Germinal center (tissue), 1 donor: ENCODE measurements at regions not wholly inside any gene's neighbourhood (a gene's known extent, or its start where the extent isn't known, plus 50 kb on each side); places are given as distances from the start of the nearest gene placed in this dataset.
"Not testable (repeated sequence)": the region's sequence is repeated elsewhere in the genome, so short reads cannot be mapped to it uniquely, and the experiment has no call there.

ENCODE experiments used
- DNase-seq: peaks from one replicate; pipeline ENCODE4 v3.0.0; 2012; ENCODE audit warnings: mixed read lengths, low spot score

DNA sequence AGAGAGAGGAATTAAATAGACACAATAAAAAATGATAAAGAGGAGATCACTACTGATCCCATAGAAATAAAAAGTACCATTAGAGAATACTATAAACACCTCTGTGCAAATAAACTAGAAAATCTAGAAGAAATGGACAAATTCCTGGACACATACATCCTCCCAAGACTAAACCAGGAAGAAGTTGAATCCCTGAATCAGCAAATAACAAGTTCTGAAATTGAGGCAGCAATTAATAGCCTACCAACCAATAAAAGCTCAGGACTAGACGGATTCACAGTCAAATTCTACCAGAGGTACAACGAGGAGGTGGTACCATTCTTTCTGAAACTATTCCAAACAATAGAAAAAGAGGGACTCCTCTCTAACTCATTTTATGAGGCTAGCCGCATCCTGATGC, 862.7 kb upstream of the NRXN1 start:
- DNase-seq: not testable (repeated sequence)

DNA sequence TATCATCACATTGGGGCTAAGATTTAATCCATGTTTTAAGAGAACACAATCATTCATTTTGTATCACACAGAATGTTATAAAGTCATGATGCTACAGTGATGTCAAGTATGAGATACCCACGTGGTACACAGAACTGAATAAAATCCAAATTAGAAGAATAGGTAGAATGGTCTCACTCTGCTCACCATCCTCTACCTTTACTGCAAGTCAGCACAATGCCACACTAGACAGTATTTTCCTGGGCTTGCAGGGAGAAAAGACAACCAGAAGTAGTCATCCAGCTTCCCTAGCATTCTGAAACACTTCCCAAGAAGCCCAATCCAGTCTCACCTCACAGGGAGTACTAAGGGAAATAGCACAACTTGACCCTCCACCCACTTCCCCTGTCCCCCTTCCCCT, 856.2 kb upstream of the NRXN1 start:
- no peak for DNase-seq

DNA sequence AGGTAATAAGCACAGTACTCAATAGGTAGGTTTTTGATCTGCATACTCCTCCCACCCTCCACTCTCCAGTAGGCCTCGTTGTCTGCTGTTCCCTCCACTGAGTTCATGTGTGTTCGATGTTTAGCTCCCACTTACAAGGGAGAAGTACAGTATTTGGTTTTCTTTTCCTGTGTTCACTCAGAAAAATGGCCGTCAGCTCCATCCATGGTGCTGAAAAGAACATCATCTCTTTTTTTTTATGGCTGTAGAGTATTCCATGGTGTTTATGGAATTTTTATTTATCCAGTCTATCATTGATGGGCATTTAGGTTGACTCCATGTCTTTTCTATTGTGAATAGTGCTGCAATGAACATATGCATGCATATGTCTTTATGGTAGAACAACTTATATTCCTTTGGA, 849.7 kb upstream of the NRXN1 start:
- no peak for DNase-seq

DNA sequence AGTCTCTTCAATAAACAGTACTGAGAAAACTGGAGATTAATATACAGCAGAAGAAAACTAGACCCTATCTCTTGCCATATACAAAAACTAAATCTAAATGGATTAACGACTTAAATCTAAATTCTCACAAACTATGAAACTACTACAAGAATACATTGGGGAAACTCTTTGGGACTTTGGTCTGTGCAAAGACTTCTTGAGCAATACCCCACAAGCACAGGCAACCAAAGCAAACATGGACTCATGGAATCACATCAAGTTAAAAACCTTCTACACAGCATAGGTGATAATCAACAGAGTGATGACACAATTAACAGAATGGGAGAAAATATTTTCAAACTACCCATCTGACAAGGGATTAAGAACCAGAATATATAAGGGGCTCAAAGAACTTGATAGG, 848.2 kb upstream of the NRXN1 start:
- no peak for DNase-seq

DNA sequence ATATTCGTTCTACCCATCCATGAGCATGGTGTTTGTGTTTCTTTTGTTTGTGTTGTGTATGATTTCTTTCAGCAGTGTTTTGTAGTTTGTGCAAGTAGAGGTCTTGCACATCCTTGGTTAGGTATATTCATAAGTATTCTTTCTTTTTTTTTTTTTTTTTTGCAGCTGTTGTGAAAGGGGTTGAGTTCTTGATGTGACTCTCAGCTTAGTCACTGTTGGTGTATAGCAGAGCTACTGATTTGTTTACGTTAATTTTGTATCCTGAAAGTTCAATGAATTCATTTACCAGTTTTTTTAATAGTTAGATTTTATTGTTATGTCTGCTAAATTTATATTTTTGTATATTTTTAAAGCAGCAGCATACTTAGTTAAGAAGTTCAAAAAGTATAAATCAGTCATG, 834.4 kb upstream of the NRXN1 start:
- no peak for DNase-seq

DNA sequence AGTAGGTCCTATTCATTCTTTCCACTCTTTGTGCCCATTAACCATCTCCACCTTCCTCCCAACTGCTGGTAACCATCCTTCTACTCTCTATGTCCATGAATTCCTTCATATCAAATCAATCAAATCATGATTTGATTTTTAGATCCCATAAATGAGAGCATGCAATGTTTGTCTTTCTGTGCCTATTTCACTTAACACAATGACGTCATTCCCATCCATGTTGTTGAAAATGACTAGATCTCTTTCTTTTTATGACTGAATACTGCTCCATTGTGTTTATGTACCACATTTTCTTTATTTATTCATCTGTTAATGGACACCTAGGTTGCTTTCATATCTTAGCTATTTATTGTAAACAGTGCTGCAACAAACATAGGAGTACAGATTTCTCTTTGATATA, 827.3 kb upstream of the NRXN1 start:
- DNase-seq: no peak

DNA sequence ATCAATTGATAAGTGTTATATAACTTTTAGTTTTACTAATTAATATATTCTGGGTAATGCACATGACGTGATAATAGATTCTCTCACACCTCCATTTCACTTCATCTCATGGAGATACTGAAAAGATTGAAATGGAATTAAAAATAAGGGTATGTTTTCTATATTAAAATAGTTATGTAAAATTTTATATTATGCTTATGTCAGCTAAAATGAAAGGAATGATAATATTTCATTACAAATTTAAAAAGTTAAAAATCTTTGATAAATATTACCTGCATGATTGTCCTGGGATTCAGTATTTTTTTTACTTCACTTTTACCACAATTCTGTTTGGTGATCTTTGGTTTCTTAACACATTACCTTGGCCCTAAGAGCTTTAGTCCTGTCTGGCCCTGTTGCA, 823.8 kb upstream of the NRXN1 start:
- DNase-seq: no peak

DNA sequence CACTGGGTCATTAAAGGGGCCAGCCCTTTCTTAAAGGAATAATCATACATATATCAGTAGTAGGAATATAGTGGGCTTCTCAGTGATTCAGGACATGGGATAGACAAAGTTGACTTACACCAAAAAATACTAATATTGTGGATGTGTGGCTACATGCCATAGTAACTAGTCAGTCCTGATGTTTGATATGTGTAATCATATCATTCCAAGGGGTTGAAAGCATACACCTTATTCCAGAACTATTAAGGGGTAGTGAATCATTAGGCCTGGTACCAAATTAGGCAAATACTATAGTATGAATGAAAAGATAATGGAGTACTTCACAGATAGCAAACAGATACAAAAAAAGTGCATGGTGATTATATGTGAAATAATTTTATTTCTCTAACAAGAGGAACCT, 814.9 kb upstream of the NRXN1 start:
- DNase-seq: no peak

DNA sequence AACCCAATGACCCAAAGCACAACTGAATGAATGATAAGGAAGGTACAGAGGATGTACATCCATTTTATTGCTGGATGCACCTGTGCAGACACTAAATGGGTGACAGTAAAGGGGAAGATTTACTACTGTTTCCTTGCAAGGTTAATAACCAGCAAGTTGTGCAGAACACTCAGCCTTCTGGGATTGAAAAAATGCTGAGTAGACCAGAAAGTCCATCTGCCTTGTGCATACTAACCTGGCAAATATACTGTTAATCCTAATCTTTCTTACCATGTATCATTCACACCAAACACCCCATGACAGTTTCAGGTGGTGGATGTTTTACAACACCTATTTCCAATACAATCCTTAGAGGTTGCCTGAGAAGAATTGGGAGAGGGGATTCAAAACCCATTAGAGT, 814.1 kb upstream of the NRXN1 start:
- DNase-seq: no peak

DNA sequence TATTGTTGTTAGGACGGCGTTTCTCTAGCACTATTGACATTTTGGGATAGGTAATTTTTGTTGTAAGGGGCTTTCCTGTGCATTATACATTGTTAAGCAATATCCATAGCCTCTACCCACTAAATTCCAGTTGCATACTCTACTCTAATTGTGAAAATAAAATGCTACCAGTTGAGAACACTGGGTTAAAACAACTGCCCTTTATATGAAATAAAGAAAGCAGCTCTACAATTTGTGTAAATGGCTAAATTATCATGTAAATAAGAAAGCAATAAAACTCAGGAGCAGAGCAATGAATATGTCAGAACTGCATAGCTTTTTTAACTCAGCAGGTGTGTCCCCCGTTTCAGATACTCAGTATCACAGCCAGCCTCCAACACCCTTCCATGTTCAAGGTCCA, 812.7 kb upstream of the NRXN1 start:
- no peak for DNase-seq

DNA sequence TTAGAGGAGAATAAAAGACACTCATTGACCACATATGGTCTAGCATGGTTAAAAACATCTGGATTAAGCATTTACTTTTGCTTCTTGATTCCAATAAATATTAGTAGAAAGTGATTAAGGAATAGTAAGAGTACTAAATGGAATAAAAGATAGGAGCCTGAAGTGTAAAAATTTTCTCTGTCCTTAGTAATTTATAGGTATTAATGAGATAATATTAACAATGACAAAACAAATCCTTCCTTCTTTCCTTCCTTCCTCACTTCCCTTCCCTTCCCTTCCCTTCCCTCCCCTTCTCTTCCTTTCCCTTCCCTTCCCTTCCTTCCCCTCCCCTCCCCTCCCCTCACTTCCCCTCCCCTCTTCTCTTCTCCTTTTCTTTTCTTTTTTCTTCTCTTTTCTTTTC, 797.5 kb upstream of the NRXN1 start:
- no peak for DNase-seq

DNA sequence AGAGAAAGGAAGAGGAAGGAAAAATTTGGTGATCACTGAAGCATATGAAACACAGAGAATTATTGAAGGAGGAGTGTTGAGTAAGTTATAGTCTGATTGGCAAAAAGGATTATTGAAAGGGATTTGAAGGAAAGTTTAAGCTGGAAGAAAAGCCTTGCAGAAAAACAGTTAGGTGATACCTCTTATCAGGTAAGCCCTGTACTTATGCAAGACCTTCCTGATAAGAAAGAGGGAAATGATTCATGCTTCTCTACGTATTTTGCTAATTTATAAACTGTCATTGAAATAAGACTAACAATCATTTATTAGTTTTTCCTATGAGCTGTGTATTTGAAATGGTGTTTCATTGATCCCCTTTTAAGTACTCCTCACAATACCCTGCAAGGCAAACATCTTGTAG, 793.9 kb upstream of the NRXN1 start:
- no peak for DNase-seq

DNA sequence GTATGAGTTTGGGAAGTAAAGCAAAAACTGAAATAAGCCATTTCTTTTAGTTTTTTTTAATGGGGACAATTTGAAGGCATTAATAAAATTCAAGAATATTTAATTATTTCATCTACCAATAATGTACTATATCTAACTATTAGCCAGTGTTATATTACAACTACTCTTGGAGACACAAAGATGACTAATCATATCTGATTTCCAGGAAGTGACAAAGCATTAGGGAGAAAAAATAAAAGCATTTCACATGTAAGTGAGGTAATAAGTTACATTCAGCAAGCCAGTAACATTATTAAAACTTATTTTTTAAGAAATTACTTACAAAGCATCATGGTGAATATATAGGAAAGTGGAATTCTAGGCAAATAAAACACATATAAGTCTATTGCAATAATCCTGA, 781.3 kb upstream of the NRXN1 start:
- no peak for DNase-seq

DNA sequence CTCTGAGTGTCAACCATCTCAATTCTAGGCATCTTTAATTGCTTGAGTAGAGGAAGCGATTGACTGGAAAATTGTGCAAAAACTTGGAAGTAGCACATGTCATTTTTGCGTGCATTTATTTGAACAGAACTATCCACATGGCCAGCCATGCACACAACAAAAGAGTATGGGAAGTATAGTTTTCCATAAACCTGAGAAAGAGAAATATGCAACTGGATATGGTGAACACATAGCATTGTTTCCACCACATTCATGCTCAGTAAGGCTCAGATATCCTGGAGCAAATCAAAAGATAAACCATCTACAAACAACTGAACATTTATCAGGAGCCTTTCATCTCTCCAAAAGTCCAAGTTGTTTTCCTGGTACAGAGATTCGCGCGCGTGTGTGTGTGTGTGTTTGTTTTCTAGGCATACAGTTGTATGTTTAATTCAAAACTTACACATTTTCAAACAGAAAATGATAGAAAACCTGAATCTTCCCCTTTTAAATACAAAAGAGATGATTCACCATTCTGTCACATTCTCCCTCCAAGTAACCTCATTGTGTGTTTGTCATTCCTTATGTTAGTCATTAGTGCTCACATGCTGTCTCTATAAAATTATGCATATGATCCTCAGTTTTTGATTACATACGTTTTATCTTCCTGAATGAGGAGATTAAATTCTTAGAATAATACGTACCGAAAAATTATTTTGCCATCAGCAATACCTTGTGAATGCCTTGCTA, 780.4 kb upstream of the NRXN1 start:
- no peak for DNase-seq

DNA sequence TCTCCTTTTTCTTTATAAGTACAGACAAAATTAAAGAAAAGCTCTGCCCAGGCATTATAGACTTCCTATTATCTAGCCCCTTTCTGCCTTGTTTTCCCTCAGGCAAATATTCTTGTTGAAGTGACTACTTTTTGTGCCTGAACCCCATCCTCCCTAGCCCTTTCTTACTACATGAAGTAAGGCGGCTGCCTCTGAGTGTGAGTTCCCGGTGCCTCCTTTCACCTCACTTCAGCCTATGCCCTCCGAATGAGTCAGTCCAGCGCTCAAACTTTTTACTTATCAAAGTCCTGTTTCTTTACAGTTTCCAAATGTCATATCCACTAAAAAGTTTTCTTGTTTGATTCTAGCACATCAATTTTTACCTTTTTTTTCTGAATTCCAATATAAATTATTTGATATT, 778.3 kb upstream of the NRXN1 start:
- no peak for DNase-seq

DNA sequence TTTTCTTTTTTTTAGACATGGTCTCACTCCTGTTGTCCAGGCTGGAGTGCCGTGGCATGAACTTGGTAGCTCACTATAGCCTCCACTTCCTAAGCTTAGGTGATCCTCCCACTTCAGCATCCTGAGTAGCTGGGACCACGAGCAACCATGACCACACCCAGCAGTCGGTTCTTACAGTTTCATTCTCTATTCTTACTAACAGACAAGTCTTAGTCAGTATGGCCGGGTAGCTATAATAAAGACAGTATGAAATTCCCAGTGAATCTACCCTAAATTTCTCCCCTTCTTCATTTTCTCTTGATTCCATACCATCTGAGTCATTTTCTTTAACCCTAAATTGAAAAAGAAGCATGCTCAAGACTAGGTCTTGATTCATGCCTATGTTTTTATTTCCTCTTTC, 775.3 kb upstream of the NRXN1 start:
- DNase-seq: no peak

DNA sequence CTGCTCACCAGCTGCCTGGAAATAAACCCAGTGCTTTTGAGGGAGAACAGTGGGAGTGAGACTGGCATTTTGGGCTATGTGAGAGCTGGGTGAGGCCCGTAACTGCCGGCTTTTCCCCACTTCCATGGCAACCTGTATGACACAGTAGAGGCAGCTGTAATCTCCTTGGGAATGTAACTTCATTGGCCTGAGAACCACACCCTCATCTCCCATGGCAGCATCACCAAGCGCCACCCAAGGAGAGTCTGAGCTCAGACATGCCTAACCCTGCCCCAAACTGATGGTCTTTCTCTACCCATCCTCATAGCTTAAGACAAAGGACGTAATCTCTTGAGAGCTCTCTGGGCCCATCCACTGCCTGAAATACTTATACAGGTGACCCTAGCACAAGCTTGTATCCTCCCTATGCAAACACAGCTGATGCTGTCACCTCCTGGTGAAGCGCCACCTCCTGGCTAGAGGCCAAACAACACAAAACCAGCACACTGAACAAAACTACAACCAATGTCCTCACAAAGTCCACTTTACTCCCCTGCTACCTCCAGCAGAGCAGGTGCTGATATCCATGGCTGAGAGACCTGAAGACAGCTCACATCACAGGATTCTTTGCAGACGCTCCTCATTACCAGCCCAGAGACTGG, 763.4 kb upstream of the NRXN1 start:
- no peak for DNase-seq

DNA sequence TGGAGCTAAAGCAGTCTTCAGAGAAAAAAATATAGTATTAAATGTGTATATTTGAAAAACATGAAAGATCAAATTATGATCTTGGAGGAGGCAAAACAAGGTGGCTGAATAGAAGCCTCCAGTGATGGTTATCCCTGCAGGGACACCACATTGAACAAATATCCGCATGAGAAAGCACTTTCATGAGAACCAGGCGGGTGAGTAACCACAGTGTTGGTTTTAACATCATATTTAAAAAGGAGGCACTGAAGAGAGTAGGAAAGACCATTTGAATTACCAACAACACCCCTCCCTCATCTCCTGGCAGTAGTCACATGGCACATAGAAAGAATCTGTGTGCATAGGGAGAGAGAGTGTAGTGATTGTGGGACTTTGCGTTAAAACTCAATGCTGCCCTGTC, 759.6 kb upstream of the NRXN1 start:
- DNase-seq: no peak

DNA sequence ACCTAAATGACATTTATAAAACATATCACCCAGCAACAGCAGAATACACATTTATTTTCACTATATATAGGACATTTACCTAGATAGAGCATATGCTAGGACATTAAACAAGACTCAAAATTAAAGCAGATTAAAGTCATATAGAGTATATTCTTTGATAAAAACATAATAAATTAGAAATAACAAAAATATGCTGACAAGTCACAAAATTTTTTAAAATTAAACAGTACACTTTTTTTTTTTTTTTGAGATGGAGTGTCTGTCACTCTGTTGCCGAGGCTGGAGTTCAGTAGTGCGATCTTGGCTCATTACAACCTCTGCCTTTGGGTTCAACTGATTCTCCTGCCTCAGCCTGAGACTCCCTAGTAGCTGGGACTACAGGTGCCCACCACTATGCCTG, 758.9 kb upstream of the NRXN1 start:
- no peak for DNase-seq

DNA sequence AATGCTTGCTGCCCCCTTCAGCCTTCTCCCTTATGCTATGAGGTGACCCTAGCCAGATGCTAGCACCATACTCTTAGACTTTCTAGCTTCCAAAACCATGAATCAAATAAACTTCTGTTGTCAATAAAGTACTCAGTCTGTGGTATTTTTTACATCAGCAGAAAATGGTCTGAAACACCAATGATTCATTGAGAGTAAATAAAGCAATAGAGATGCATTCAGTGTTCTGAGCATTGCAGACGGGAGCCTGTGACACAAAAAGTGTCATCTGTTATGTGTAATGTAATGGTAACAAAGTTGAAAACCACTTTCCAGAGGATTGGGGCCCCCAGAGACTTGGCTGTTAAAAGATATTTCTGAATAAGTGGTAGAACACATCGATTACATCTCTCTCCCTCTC, 758.0 kb upstream of the NRXN1 start:
- no peak for DNase-seq

DNA sequence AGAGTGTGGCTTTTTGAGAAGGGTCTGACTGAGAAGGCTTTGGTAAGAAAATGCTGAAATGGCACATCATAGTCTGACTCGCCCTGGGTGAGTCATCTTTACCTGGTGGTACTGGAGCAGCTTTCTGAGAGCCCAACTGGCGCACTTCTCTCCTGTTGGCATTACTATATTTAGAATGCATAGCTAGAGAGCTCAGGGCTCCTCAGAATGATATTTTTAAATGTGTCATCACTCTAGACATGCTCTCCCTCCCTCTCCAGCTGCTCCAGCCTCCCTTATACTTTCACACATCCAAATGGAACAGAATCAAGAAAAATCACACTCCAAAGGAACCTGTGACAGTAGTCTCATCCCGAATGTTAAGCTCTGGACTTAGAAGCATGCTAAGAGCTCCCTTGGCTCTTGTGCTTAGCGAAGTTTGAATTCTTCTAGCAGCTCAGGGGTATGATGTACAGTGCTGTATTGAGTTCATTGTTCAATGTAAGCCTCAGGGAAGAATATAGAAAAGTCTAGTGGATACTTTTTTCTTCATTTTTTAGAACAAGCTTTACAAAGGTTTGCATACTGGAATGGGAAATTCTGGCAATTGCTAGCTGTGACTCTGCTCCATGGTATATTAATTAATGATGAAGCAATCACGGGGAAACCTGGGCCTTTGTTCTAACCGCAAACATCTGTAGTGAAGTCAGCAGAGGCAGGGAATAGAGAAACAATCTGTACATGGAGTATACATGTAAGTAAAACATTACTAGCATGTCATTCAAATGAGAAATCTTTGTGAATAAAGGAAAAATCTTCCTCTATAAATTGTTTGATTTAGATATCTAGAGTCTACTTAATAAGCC, 751.2 kb upstream of the NRXN1 start:
- DNase-seq: no peak

DNA sequence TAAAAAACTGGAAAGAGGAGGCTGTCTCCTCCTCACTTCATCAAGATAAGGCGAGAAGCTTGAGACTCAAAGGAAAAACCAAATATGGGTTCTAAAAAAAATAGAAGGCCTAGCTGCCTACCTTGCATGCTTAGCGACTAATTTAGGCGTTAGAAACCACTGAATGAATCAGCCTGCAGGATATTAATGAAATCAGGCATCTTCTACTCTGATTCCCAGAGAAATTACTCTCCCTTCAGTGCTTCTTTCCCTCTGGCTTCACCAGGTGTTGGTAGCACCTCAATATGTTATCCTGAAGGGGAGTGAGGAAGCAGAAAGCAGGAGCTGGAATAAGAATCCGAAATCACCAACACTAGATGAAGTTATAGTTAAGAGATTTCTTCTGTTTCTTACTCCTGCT, 749.8 kb upstream of the NRXN1 start:
- DNase-seq: no peak

DNA sequence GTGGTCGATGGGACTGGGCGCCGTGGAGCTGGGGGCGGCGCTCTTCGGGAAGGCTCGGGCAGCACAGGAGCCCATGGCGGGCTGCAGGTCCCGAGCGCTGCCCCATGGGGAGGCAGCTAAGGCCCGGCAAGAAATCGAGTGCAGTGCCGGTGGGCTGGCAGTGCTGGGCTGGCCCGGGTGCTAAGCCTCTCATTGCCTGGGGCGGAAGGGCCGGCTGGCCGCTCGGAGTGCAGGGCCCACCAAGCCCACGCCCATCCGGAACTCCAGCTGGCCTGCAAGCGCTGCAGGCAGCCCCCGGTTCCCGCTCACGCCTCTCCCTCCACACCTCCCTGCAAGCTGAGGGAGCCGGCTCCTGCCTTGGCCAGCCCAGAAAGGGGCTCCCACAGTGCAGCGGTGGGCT, 748.4 kb upstream of the NRXN1 start:
- no peak for DNase-seq
